Trophoblast cell (in vitro differentiated cells and primary cell): ENCODE measurements at regions not wholly inside any gene's neighbourhood (a gene's known extent, or its start where the extent isn't known, plus 50 kb on each side); places are given as distances from the start of the nearest gene placed in this dataset.

Experiments used
- DNase-seq, 2 donors: peaks; one replicate each; pipeline ENCODE4 v3.0.0-alpha.2; 2016
- H2AFZ ChIP-seq: 2 replicates; pipeline ENCODE4 v1.6.1; 2013; ENCODE audit warnings: low read length, moderate library complexity, mild to moderate bottlenecking; ENCODE audit not compliant: insufficient read depth, poor library complexity
- H2AK5ac ChIP-seq: 2 replicates; pipeline ENCODE4 v1.6.1; 2013; ENCODE audit warnings: mild to moderate bottlenecking, low read length
- H2BK120ac ChIP-seq: 2 replicates; pipeline ENCODE4 v1.6.1; 2013; ENCODE audit warnings: low read length, mild to moderate bottlenecking, moderate library complexity; ENCODE audit not compliant: insufficient read depth, poor library complexity
- H2BK12ac ChIP-seq: 2 replicates; pipeline ENCODE4 v1.6.1; 2013; ENCODE audit warnings: mild to moderate bottlenecking, low read length, moderate library complexity
- H2BK5ac ChIP-seq: 2 replicates; pipeline ENCODE4 v1.6.1; 2013; ENCODE audit warnings: low read length, low read depth, moderate library complexity, mild to moderate bottlenecking; ENCODE audit not compliant: poor library complexity
- H3K14ac ChIP-seq: 2 replicates; pipeline ENCODE4 v1.6.1; 2013; ENCODE audit warnings: mild to moderate bottlenecking, low read length
- H3K18ac ChIP-seq: 2 replicates; pipeline ENCODE4 v1.6.1; 2013; ENCODE audit warnings: mild to moderate bottlenecking, low read length
- H3K23ac ChIP-seq: 2 replicates; pipeline ENCODE4 v1.6.1; 2013; ENCODE audit warnings: low read length
- H3K27ac ChIP-seq: 2 replicates; pipeline ENCODE4 v1.5.1; 2013; ENCODE audit warnings: low read depth, mild to moderate bottlenecking, inconsistent platforms, low read length, moderate library complexity
- H3K27me3 ChIP-seq: 2 replicates; pipeline ENCODE4 v1.6.1; 2013; ENCODE audit warnings: inconsistent platforms, mild to moderate bottlenecking, low read length, moderate library complexity; ENCODE audit not compliant: insufficient read depth
- H3K36me3 ChIP-seq, 2 experiments: 1 replicate in 1 of 2; 2 replicates in 1 of 2; pipeline ENCODE4 v1.6.1; 2013; ENCODE audit warnings: low read length in 2 of 2, mild to moderate bottlenecking in 2 of 2, moderate library complexity in 1 of 2; ENCODE audit not compliant: insufficient read depth in 2 of 2, control insufficient read depth in 1 of 2
- H3K4ac ChIP-seq: 2 replicates; pipeline ENCODE4 v1.6.1; 2013; ENCODE audit warnings: low read depth, mild to moderate bottlenecking, low read length, moderate library complexity
- H3K4me1 ChIP-seq, 2 experiments: 1 replicate in 1 of 2; 2 replicates in 1 of 2; pipeline ENCODE4 v1.6.1; 2013; ENCODE audit warnings: low read length in 2 of 2, mild to moderate bottlenecking in 2 of 2, moderate library complexity in 1 of 2; ENCODE audit not compliant: insufficient read depth in 2 of 2, control insufficient read depth in 1 of 2
- H3K4me2 ChIP-seq: 2 replicates; pipeline ENCODE4 v1.6.1; 2013; ENCODE audit warnings: inconsistent platforms, mild to moderate bottlenecking, low read length, moderate library complexity
- H3K4me3 ChIP-seq: 2 replicates; pipeline ENCODE4 v1.5.1; 2013; ENCODE audit warnings: mild to moderate bottlenecking, low read depth, low read length, inconsistent platforms
- H3K79me1 ChIP-seq: one replicate; pipeline ENCODE4 v1.6.1; 2013; ENCODE audit warnings: low read length
- H3K79me2 ChIP-seq: 2 replicates; pipeline ENCODE4 v1.6.1; 2013; ENCODE audit warnings: low read length, mild to moderate bottlenecking; ENCODE audit not compliant: control insufficient read depth, insufficient read depth, poor library complexity
- H3K9ac ChIP-seq: 2 replicates; pipeline ENCODE4 v1.6.1; 2013; ENCODE audit warnings: mild to moderate bottlenecking, low read length
- H3K9me3 ChIP-seq: 2 replicates; pipeline ENCODE4 v1.6.1; 2013; ENCODE audit warnings: low read depth, mild to moderate bottlenecking, control low read depth, inconsistent platforms, low read length; ENCODE audit not compliant: insufficient read depth
- H4K12ac ChIP-seq: 2 replicates; pipeline ENCODE4 v1.6.1; 2013; ENCODE audit warnings: low read depth, mild to moderate bottlenecking, low read length, moderate library complexity
- H4K8ac ChIP-seq: 2 replicates; pipeline ENCODE4 v1.6.1; 2013; ENCODE audit warnings: low read depth, mild to moderate bottlenecking, low read length, moderate library complexity
- H4K91ac ChIP-seq: one replicate; pipeline ENCODE4 v1.6.1; 2013; ENCODE audit warnings: low read depth, mild to moderate bottlenecking, low read length, moderate library complexity
- WGBS: extraction: QIAGEN DNeasy Blood & Tissue Kit; methylation state at CpG from one replicate; pipeline ENCODE4 v1.1.7; 2013; ENCODE audit warnings: missing lambda C conversion rate; ENCODE audit not compliant: insufficient read length, insufficient coverage; ENCODE audit errors: extremely low coverage; 5-methylcytosine and 5-hydroxymethylcytosine counted together

GRCh38 chr2:150710916-150711315 is 223.4 kb upstream of the RND3 start:
- Histone ChIP-seq H3K36me3 (no peaks in the 10 kb centered on the region), H2BK12ac (no peak overlapping the region), H3K27me3 (no peaks in the 10 kb centered on the region), H4K91ac (no peak overlapping the region), H4K12ac (no peak overlapping the region), H3K4me3 (no peak overlapping the region), H3K9me3 (no peaks in the 10 kb centered on the region), H2BK120ac (no peak overlapping the region), H4K8ac (no peak overlapping the region), H3K4ac (no peak overlapping the region), H3K14ac (no peak overlapping the region), H3K79me1 (no peaks in the 10 kb centered on the region), H3K79me2 (no peaks in the 10 kb centered on the region), H3K9ac (no peak overlapping the region), H3K4me1 (no peaks in the 10 kb centered on the region), H3K27ac (no peak overlapping the region), H3K18ac (no peak overlapping the region), H2BK5ac (no peak overlapping the region), H3K23ac (no peak overlapping the region), H2AK5ac (no peak overlapping the region), H3K4me2 (no peak overlapping the region), H2AFZ (no peak overlapping the region)
- no CpG with 5 or more reads among the region's 2 CpGs for WGBS
- DNase-seq: no peak

DNA sequence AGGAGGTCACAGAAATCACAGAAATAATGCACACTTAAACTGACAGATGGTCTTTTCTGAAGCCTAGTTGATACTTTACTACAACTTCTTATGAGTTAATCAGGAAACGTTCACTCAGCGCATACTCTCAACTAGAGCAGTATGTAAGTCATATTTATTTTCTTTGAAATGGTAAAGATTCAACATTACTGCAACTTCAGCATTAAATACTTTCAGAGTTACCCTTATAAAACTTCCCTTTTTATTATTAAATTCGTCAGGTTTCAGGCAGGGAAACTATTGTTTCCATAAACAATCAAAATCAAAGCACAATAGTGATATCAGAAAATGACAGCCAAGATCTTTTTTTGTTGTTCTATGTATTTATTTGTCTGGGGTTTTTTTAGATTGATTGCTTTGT is 222.6 kb upstream of the RND3 start:
- no peak overlapping the region for H3K14ac ChIP-seq
- no peak overlapping the region for H4K12ac ChIP-seq
- no peak overlapping the region for H3K4me3 ChIP-seq
- no peaks in the 10 kb centered on the region for H3K79me1 ChIP-seq
- no peak overlapping the region for H4K8ac ChIP-seq
- H3K27me3 ChIP-seq: no peaks in the 10 kb centered on the region
- no CpG with 5 or more reads among the region's 3 CpGs for WGBS
- no peak overlapping the region for H2BK5ac ChIP-seq
- H3K4me2 ChIP-seq: no peak overlapping the region
- no peaks in the 10 kb centered on the region for H3K79me2 ChIP-seq
- H3K4ac ChIP-seq: no peak overlapping the region
- DNase-seq: no peak
- no peak overlapping the region for H2BK12ac ChIP-seq
- H3K27ac ChIP-seq: no peak overlapping the region
- no peak overlapping the region for H4K91ac ChIP-seq
- no peaks in the 10 kb centered on the region for H3K9me3 ChIP-seq
- no peak overlapping the region for H3K18ac ChIP-seq
- H3K36me3 ChIP-seq: no peaks in the 10 kb centered on the region
- H3K23ac ChIP-seq: no peak overlapping the region
- H3K9ac ChIP-seq: no peak overlapping the region
- H3K4me1 ChIP-seq: no peaks in the 10 kb centered on the region
- no peak overlapping the region for H2AFZ ChIP-seq
- H2BK120ac ChIP-seq: no peak overlapping the region
- no peak overlapping the region for H2AK5ac ChIP-seq

DNA sequence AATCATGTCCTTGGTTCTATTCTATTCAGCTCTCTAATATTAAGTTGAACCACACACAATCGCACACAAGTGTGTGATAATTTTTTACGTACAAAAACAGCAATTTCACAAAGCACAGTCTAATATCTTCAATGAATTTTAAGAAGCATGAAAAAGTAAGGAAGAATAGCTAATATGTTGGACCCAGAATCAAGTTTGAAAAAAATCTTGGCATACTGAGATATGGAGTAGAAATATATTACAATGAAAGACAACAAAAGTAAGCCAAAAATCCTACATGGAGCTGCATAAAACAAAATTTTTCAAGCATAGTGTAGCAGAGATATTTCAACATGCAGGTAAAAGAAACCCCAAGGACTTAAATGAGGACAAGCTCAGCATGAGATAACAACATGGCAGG is 219.1 kb upstream of the RND3 start:
- Histone ChIP-seq H3K9ac (no peak overlapping the region), H2BK120ac (no peak overlapping the region), H3K14ac (no peak overlapping the region), H3K23ac (no peak overlapping the region), H3K4ac (no peak overlapping the region), H3K27me3 (no peaks in the 10 kb centered on the region), H3K79me2 (no peaks in the 10 kb centered on the region), H4K8ac (no peak overlapping the region), H4K12ac (no peak overlapping the region), H3K18ac (no peak overlapping the region), H3K9me3 (no peaks in the 10 kb centered on the region), H2AK5ac (no peak overlapping the region), H3K4me2 (no peak overlapping the region), H3K27ac (no peak overlapping the region), H4K91ac (no peak overlapping the region), H3K4me1 (peaks cover 0 to 2% of the 10 kb centered on the region in 2 experiments), H3K36me3 (no peaks in the 10 kb centered on the region), H3K79me1 (no peaks in the 10 kb centered on the region), H3K4me3 (no peak overlapping the region), H2AFZ (no peak overlapping the region), H2BK12ac (no peak overlapping the region), H2BK5ac (no peak overlapping the region)
- no CpG with 5 or more reads among the region's 2 CpGs for WGBS
- no peak for DNase-seq

GRCh38 chr2:150705767-150706166 is 218.3 kb upstream of the RND3 start:
- DNase-seq: no peak
- no peak overlapping the region for H2AFZ ChIP-seq

More at GRCh38 chr2:150705767-150706166, 218.3 kb upstream of the RND3 start:
- Histone ChIP-seq H4K12ac (no peak overlapping the region), H3K4me2 (no peak overlapping the region), H3K27me3 (no peaks in the 10 kb centered on the region), H4K8ac (no peak overlapping the region), H2AK5ac (no peak overlapping the region), H3K23ac (no peak overlapping the region), H3K79me2 (no peaks in the 10 kb centered on the region), H3K14ac (no peak overlapping the region), H2BK12ac (no peak overlapping the region), H3K9me3 (no peaks in the 10 kb centered on the region), H3K4me1 (peaks cover 0 to 2% of the 10 kb centered on the region in 2 experiments), H3K36me3 (no peaks in the 10 kb centered on the region), H3K79me1 (no peaks in the 10 kb centered on the region), H3K4ac (no peak overlapping the region), H2BK120ac (no peak overlapping the region), H3K4me3 (no peak overlapping the region), H4K91ac (no peak overlapping the region), H3K18ac (no peak overlapping the region), H2BK5ac (no peak overlapping the region), H3K9ac (no peak overlapping the region), H3K27ac (no peak overlapping the region)
- no CpG with 5 or more reads among the region's 2 CpGs for WGBS
